ENCODE measurements at regions not wholly inside any gene's neighbourhood (a gene's known extent, or its start where the extent isn't known, plus 50 kb on each side); places are given as distances from the start of the nearest gene placed in this dataset.

DNA sequence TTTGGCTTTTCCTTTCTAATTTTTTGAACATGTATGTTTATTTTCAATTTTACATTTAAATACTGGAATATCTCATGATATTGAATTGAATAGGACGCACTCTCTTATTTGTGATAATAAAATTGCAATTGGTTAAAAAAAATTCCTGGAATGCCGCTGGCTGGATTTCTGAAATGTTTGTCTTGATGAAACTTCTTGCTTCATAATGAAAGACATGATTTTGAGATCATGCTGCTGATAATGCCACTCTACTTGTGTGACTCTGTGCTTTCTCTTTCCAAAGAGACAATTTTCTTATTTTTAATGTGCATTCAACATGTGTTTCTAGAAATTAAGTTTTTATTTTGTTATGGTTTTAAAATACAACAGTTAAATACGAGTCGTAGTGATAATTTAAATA is 465.7 kb upstream of the FAR2 start:
- TF ChIP-seq CTCF (conservative IDR thresholded peaks at IDR 0.05; ENCODE audit: low read depth, low read length) (no peak), EZH2 (IDR thresholded peaks at IDR 0.05; ENCODE audit: borderline replicate concordance, low read depth, low read length, poor library complexity, severe bottlenecking) (no peak)
- POLR2A ChIA-PET (ENCODE audit: low non-redundant PET): no interaction called here
- intact Hi-C loops (cut with micrococcal nuclease; ENCODE audit: unreplicated experiment): no loop called here

DNA sequence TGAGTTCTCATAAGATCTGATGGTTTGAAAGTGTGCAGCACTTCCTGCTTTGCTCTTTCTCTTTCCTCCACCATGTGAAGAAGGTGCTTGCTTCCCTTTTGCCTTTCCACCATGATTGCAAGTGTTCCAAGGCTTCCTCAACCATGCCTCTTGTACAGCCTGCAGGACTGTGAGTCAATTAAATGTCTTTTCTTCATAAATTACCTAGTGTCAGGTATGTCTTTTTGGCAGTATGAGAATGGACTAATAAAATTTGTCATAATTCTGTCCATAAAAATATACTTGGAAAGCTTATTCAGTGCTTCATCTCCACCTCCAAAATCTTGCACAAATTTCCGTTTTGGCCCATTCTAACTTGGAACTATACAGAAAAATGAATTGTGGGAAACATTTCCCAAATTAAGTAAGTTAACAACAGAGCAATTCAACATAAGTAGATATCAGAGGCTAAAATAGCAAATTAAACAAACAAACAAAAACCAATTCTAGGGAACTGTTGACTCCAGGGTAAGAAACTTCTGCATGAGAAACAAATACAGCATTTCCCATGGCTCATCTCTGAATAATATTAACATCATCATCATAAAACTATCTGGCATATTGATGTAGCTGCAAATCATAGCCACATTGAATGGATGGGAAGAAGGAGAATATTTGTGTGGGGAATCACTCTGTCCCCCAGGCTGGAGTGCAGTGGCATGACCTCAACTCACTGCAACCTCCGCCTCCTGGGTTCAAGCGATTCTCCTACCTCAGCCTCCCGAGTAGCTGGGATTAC is 459.5 kb upstream of the FAR2 start:
- Histone ChIP-seq H3K27ac (ENCODE audit: low read depth, low read length, poor library complexity, severe bottlenecking) (no peak overlapping the region), H3K36me3 (ENCODE audit: insufficient read depth, low read length, poor library complexity, severe bottlenecking) (no peaks in the 10 kb centered on the region), H3K9me3 (ENCODE audit: low read depth, low read length, poor library complexity, severe bottlenecking) (no peaks in the 10 kb centered on the region), H3K4me1 (ENCODE audit: insufficient read depth, low read length, poor library complexity, severe bottlenecking) (no peaks in the 10 kb centered on the region), H3K4me3 (ENCODE audit: low read depth, low read length, poor library complexity, severe bottlenecking) (no peak overlapping the region), H3K27me3 (replicated peaks; ENCODE audit: insufficient read depth, low read depth, low read length, poor library complexity) (no peaks in the 10 kb centered on the region)
- no peak for TF ChIP-seq CTCF (conservative IDR thresholded peaks at IDR 0.05; ENCODE audit: low read depth, low read length)
- TF ChIP-seq EZH2 (IDR thresholded peaks at IDR 0.05; ENCODE audit: borderline replicate concordance, low read depth, low read length, poor library complexity, severe bottlenecking): no peak
- no peak for DNase-seq (ENCODE audit: low spot score)
- BruUV-seq (replicated peaks): no TSS peak
- POLR2A ChIA-PET (ENCODE audit: low non-redundant PET): no interaction called here
- intact Hi-C loops (cut with micrococcal nuclease; ENCODE audit: unreplicated experiment): no loop called here
- CTCF ChIA-PET: no interaction called here

More for the DNA sequence above, 465.7 kb upstream of the FAR2 start:
- Histone ChIP-seq H3K9me3 (ENCODE audit: low read depth, low read length, poor library complexity, severe bottlenecking) (no peaks in the 10 kb centered on the region), H3K27ac (ENCODE audit: low read depth, low read length, poor library complexity, severe bottlenecking) (no peak overlapping the region), H3K27me3 (replicated peaks; ENCODE audit: insufficient read depth, low read depth, low read length, poor library complexity) (no peaks in the 10 kb centered on the region), H3K4me1 (ENCODE audit: insufficient read depth, low read length, poor library complexity, severe bottlenecking) (no peaks in the 10 kb centered on the region), H3K4me3 (ENCODE audit: low read depth, low read length, poor library complexity, severe bottlenecking) (no peak overlapping the region), H3K36me3 (ENCODE audit: insufficient read depth, low read length, poor library complexity, severe bottlenecking) (no peaks in the 10 kb centered on the region)
- CTCF ChIA-PET: no interaction called here
- no peak for DNase-seq (ENCODE audit: low spot score)
- BruUV-seq (replicated peaks): no TSS peak

- no peak for DNase-seq (ENCODE audit: low spot score)
- TF ChIP-seq EZH2 (IDR thresholded peaks at IDR 0.05; ENCODE audit: borderline replicate concordance, low read depth, low read length, poor library complexity, severe bottlenecking) (no peak), CTCF (conservative IDR thresholded peaks at IDR 0.05; ENCODE audit: low read depth, low read length) (no peak)
- Histone ChIP-seq H3K9me3 (ENCODE audit: low read depth, low read length, poor library complexity, severe bottlenecking) (no peaks in the 10 kb centered on the region), H3K27ac (ENCODE audit: low read depth, low read length, poor library complexity, severe bottlenecking) (no peak overlapping the region), H3K4me1 (ENCODE audit: insufficient read depth, low read length, poor library complexity, severe bottlenecking) (no peaks in the 10 kb centered on the region), H3K4me3 (ENCODE audit: low read depth, low read length, poor library complexity, severe bottlenecking) (no peak overlapping the region), H3K27me3 (replicated peaks; ENCODE audit: insufficient read depth, low read depth, low read length, poor library complexity) (no peaks in the 10 kb centered on the region), H3K36me3 (ENCODE audit: insufficient read depth, low read length, poor library complexity, severe bottlenecking) (no peaks in the 10 kb centered on the region)
- intact Hi-C loops (cut with micrococcal nuclease; ENCODE audit: unreplicated experiment): no loop called here
- POLR2A ChIA-PET (ENCODE audit: low non-redundant PET): no interaction called here
- BruUV-seq (replicated peaks): no TSS peak
- CTCF ChIA-PET: no interaction called here
Observed at GRCh38 chr12:28693565-28694219, 455.4 kb upstream of the FAR2 start.
